Heart right ventricle (tissue), 16 donors: ENCODE measurements at regions not wholly inside any gene's neighbourhood (a gene's known extent, or its start where the extent isn't known, plus 50 kb on each side); places are given as distances from the start of the nearest gene placed in this dataset.
A peak's percentile ranks its signal among the peaks of the same experiment; 100 is the strongest.

ENCODE experiments used
- ATAC-seq, 8 donors: fragments of 200-7000 bp; cut with Tn5 transposase; one replicate each; pipeline ENCODE4 v1.9.1; 2020; ENCODE audit warnings: mild to moderate bottlenecking in 8 of 8, moderate library complexity in 8 of 8, moderate number of reproducible peaks in 1 of 8
- DNase-seq, 2 donors: peaks; one replicate each; pipeline ENCODE4 v3.0.0-alpha.2; 2020
- H3K27ac ChIP-seq, 10 donors: fragments of 200-600 bp; sonication (generic) in 2 of 10; one replicate each; pipeline versions ENCODE4 v1.5.0 to v1.8.0; 2020 to 2022; ENCODE audit warnings: mild to moderate bottlenecking in 3 of 10
- H3K27me3 ChIP-seq, 7 donors: fragments of 200-600 bp; one replicate each; pipeline ENCODE4 v1.8.0; 2021 to 2022; ENCODE audit warnings: mild to moderate bottlenecking in 2 of 7
- H3K36me3 ChIP-seq, 9 donors: fragments of 200-600 bp; sonication (generic) in 1 of 9; one replicate each; pipeline versions ENCODE4 v1.5.0 to v1.8.0; 2020 to 2022; ENCODE audit warnings: mild to moderate bottlenecking in 2 of 9
- H3K4me1 ChIP-seq, 9 donors: fragments of 200-600 bp; sonication (generic) in 1 of 9; one replicate each; pipeline versions ENCODE4 v1.5.0 to v1.8.0; 2020 to 2022; ENCODE audit warnings: mild to moderate bottlenecking in 4 of 9
- H3K4me3 ChIP-seq, 10 donors: fragments of 200-600 bp; sonication (generic) in 2 of 10; one replicate each; pipeline versions ENCODE4 v1.5.0 to v1.8.0; 2020 to 2022; ENCODE audit warnings: mild to moderate bottlenecking in 7 of 10, moderate library complexity in 2 of 10
- H3K9me3 ChIP-seq, 11 donors: fragments of 200-600 bp in 10 of 11; sonication (generic) in 2 of 11; one replicate each; pipeline versions ENCODE4 v1.5.0 to v1.8.0; 2013 to 2022; ENCODE audit warnings: mild to moderate bottlenecking in 2 of 11, control low read depth in 1 of 11, moderate library complexity in 1 of 11
- CTCF ChIP-seq, 9 donors: fragments of 200-600 bp; sonication (generic) in 2 of 9; IDR thresholded peaks; one replicate each; pipeline versions ENCODE4 v1.5.0 to v1.8.0; 2021 to 2022; ENCODE audit warnings: antibody characterized with exemption in 9 of 9, mild to moderate bottlenecking in 5 of 9, moderate library complexity in 1 of 9
- WGBS, 2 donors: extraction: QIAGEN DNeasy Blood & Tissue Kit; methylation state at CpG; one replicate each; pipeline ENCODE4 v1.1.7; 2013; ENCODE audit warnings: inconsistent platforms in 1 of 2; 5-methylcytosine and 5-hydroxymethylcytosine counted together
- intact Hi-C, 10 donors: fragments of 100-400 bp; cut with DNase I; formaldehyde crosslinking; loops; one replicate each; pipeline versions ENCODE4 v1.11.1 to v1.14.2; 2022
- donor health status: Arrhythmogenic right ventricular cardiomyopathy.
- donor health status: ischemic (EF 13 %, LVEDD 7.1; RV severe dilation, severe dysfunction).
- donor health status: healthy with polysubstance abuse.
- donor health status: DM: no; HTN: yes; CAD: no.
- donor health status: DM: no; HTN: no; CAD: no.
- donor health status: ischemic (EF 25% LVEDD 6.9; RV normal size, moderate dysfunction).
- donor health status: ischemic (EF 25% LVEDD 5.7; RV mildly dilated, moderate dysfunction).
- donor health status: healthy.
- donor health status: DM: yes; HTN: yes; CAD: no.
- donor health status: Ischemic cardiomyopathy.
- donor health status: ischemic (EF 35%, LVEDD 5.7; RV mildly dilated, moderate dysfunction).
- donor health status: nonischemic (EF 11% LVEDD 7.7; RV severe dilation, severe dysfunction).
- donor health status: DM: yes; HTN: yes; CAD: no.
- donor health status: PGD.
- donor health status: ischemic (EF 29% LVEDD 5.4; RV normal size, mild dysfunction).
- donor health status: nonischemic (EF 23%, LVEDD 6.1; RV moderate dilation, normal function).

GRCh38 chr6:105981002-105981887 lies 104.9 kb upstream of the PRDM1 start:
- 5 to 10% methylated on average over 62 of the region's 62 CpGs for WGBS, 2 donors
- TF ChIP-seq CTCF (IDR thresholded peaks at IDR 0.05) = no peak
- Histone ChIP-seq H3K9me3 (no peaks in the 10 kb centered on the region), H3K27ac (peak overlapping the region in 1 of 10 donors; percentile 41), H3K4me3 (peak overlapping the region; percentile 18 to 58 (median 40)), H3K36me3 (no peaks in the 10 kb centered on the region), H3K4me1 (peaks cover 5 to 22% (median 19%) of the 10 kb centered on the region in 9 donors), H3K27me3 (peaks cover 7 to 85% (median 68%) of the 10 kb centered on the region in 7 donors)
- ATAC-seq = peak in 3 of 8 donors; percentile 30 to 51 (median 49)
- intact Hi-C loops = no loop called here
- DNase-seq = peak in 1 of 2 donors; percentile 29

- Histone ChIP-seq H3K36me3 (no peaks in the 10 kb centered on the region), H3K27ac (no peak overlapping the region), H3K9me3 (no peaks in the 10 kb centered on the region), H3K4me3 (no peak overlapping the region), H3K27me3 (peaks cover 5 to 76% (median 47%) of the 10 kb centered on the region in 7 donors), H3K4me1 (peaks cover 0 to 13% (median 10%) of the 10 kb centered on the region in 9 donors)
- ATAC-seq (no peak), DNase-seq (no peak)
- 95 to 96% methylated on average over 2 of the region's 2 CpGs for WGBS, 2 donors
- TF ChIP-seq CTCF (IDR thresholded peaks at IDR 0.05) = no peak
- intact Hi-C loops = no loop called here
Observed at GRCh38 chr6:105978974-105979373, 107.2 kb upstream of the PRDM1 start.

GRCh38 chr6:105977934-105978504 lies 108.1 kb upstream of the PRDM1 start:
- intact Hi-C loops = no loop called here
- DNase-seq (no peak), ATAC-seq (no peak)
- no peak for TF ChIP-seq CTCF (IDR thresholded peaks at IDR 0.05)
- no peaks in the 10 kb centered on the region for H3K36me3 ChIP-seq
- H3K4me3 ChIP-seq = no peak overlapping the region
- peaks cover 0 to 13% (median 10%) of the 10 kb centered on the region in 9 donors for H3K4me1 ChIP-seq
- H3K27me3 ChIP-seq = peaks cover 0 to 66% (median 39%) of the 10 kb centered on the region in 7 donors
- H3K9me3 ChIP-seq = peaks cover 0 to 7% (median 3%) of the 10 kb centered on the region in 11 donors
- no peak overlapping the region for H3K27ac ChIP-seq
- 90 to 95% methylated on average over 4 of the region's 4 CpGs for WGBS, 2 donors

GRCh38 chr6:105974986-105975385 lies 111.2 kb upstream of the PRDM1 start:
- peaks cover 0 to 38% (median 16%) of the 10 kb centered on the region in 11 donors for H3K9me3 ChIP-seq
- WGBS, 2 donors = 78 to 82% methylated on average over 2 of the region's 2 CpGs
- no peaks in the 10 kb centered on the region for H3K4me1 ChIP-seq
- H3K27ac ChIP-seq = no peak overlapping the region
- DNase-seq (no peak), ATAC-seq (no peak)
- intact Hi-C loops = no loop called here
- H3K36me3 ChIP-seq = no peaks in the 10 kb centered on the region
- H3K4me3 ChIP-seq = no peak overlapping the region
- TF ChIP-seq CTCF (IDR thresholded peaks at IDR 0.05) = no peak
- H3K27me3 ChIP-seq = peaks cover 0 to 36% (median 12%) of the 10 kb centered on the region in 7 donors
